ENCODE measurements at regions not wholly inside any gene's neighbourhood (a gene's known extent, or its start where the extent isn't known, plus 50 kb on each side); places are given as distances from the start of the nearest gene placed in this dataset.

GRCh38 chr10:89901895-89902294 is 200.5 kb downstream of the KIF20B start:
- no peak for TF ChIP-seq NR3C1 (CRISPR knock-in tag; conservative IDR thresholded peaks at IDR 0.05; ENCODE audit: low read depth)
- TF ChIP-seq CTCF (IDR thresholded peaks at IDR 0.05), result no peak
- TF ChIP-seq, protein P1, sequence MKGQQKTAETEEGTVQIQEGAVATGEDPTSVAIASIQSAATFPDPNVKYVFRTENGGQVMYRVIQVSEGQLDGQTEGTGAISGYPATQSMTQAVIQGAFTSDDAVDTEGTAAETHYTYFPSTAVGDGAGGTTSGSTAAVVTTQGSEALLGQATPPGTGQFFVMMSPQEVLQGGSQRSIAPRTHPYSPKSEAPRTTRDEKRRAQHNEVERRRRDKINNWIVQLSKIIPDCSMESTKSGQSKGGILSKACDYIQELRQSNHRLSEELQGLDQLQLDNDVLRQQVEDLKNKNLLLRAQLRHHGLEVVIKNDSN (CRISPR knock-in tag; IDR thresholded peaks at IDR 0.05), result no peak
- no peak for TF ChIP-seq ARID4B (CRISPR knock-in tag; IDR thresholded peaks at IDR 0.05; ENCODE audit: borderline replicate concordance)
- TF ChIP-seq MAX (CRISPR knock-in tag; IDR thresholded peaks at IDR 0.05), result no peak
- TF ChIP-seq ESRRA (CRISPR knock-in tag; IDR thresholded peaks at IDR 0.05; ENCODE audit: borderline replicate concordance), result no peak
- no peak for TF ChIP-seq JUN (CRISPR knock-in tag; IDR thresholded peaks at IDR 0.05)

Data from WTC11 (cell line).